HEK293T (cell line): ENCODE measurements at regions not wholly inside any gene's neighbourhood (a gene's known extent, or its start where the extent isn't known, plus 50 kb on each side); places are given as distances from the start of the nearest gene placed in this dataset.

Experiments used
- CTBP1 ChIP-seq: fragments of 450-650 bp; IDR thresholded peaks from 2 replicates; pipeline ENCODE4 v1.6.1; 2016; ENCODE audit warnings: borderline replicate concordance
- HDGF ChIP-seq: fragments of 450-650 bp; IDR thresholded peaks from 2 replicates; pipeline ENCODE4 v1.6.1; 2017; ENCODE audit warnings: antibody characterized with exemption, borderline replicate concordance
- LEF1 ChIP-seq: fragments of 450-650 bp; IDR thresholded peaks from 2 replicates; pipeline ENCODE4 v1.6.1; 2017; ENCODE audit warnings: mild to moderate bottlenecking, borderline replicate concordance
- NFRKB ChIP-seq: fragments of 450-650 bp; IDR thresholded peaks from 2 replicates; pipeline ENCODE4 v1.6.1; 2016; ENCODE audit warnings: mild to moderate bottlenecking, moderate library complexity
- SP1 ChIP-seq: fragments of 450-650 bp; IDR thresholded peaks from 2 replicates; pipeline ENCODE4 v1.6.1; 2017
- ZNF384 ChIP-seq: fragments of 450-650 bp; IDR thresholded peaks from 2 replicates; pipeline ENCODE4 v1.6.1; 2016

GRCh38 chr18:34283506-34283905, 58.8 kb upstream of the NOL4 start:
- no peak for TF ChIP-seq SP1
- no peak for TF ChIP-seq NFRKB
- no peak for TF ChIP-seq LEF1
- TF ChIP-seq CTBP1, result no peak
- no peak for TF ChIP-seq ZNF384
- no peak for TF ChIP-seq HDGF
